ENCODE measurements at regions not wholly inside any gene's neighbourhood (a gene's known extent, or its start where the extent isn't known, plus 50 kb on each side); places are given as distances from the start of the nearest gene placed in this dataset.
A peak's percentile ranks its signal among the peaks of the same experiment; 100 is the strongest.
"Not testable (repeated sequence)": the region's sequence is repeated elsewhere in the genome, so short reads cannot be mapped to it uniquely, and the experiment has no call there.

DNA sequence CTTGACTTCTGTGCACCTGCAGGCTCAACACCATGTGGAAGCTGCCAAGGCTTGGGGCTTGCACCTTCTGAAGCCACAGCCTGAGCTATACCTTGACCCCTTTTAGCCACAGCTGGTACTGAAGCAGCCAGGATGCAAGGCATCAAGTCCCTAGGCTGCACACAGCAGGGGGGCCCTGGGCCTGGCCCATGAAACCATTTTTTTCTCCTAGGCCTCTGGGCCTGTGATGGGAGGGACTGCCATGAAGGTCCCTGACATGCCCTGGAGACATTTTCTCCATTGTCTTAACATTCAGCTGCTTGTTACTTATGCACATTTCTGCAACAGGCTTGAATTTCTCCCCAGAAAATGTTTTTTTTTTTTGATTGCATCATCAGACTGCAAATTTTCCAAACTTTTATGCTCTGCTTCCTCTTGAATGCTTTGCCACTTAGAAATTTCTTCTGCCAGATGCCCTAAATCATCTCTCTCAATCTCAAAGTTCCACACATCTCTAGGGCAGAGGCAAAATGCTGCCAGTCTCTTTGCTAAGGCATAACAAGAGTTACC, 260.2 kb downstream of the SPRY1 start:
- H3K4me1 Mint-ChIP-seq; intact Hi-C loops (cut with micrococcal nuclease); H3K36me3 ChIP-seq (ENCODE audit: insufficient read depth, low read length); H3K4me3 Mint-ChIP-seq; H3K4me1 ChIP-seq (ENCODE audit: insufficient read depth, low read length); DNase-seq; H3K27me3 Mint-ChIP-seq; H3K36me3 Mint-ChIP-seq; H3K27ac ChIP-seq (ENCODE audit: low read depth, low read length); H3K9me3 ChIP-seq (ENCODE audit: control insufficient read depth in 1 of 2, low read length in 2 of 2); H3K27ac Mint-ChIP-seq; CTCF ChIA-PET (ENCODE audit: partially characterized antibody); POLR2A ChIA-PET (ENCODE audit: partially characterized antibody); H3K27me3 ChIP-seq (ENCODE audit: insufficient read depth, low read length); H3K4me3 ChIP-seq (ENCODE audit: low read length in 2 of 2); H3K9me3 Mint-ChIP-seq: not testable (repeated sequence)

DNA sequence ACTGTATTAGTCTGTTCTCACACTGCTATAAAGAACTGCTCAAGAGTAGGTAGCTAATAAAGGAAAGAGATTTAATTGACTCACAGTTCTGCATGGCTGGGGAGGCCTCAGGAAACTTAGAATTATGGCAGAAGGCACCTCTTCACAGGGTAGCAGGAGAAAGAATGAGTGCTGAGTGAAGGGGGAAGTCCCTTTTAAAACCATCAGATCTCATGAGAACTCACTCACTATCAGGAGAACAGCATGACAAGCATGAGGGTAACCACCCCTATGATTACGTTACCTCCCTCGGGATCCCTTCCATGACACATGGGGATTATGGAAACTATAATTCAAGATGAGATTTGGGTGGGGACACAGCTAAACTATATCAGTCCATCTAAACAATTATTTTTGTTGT, 261.0 kb downstream of the SPRY1 start:
- H3K36me3 ChIP-seq (ENCODE audit: insufficient read depth, low read length); H3K4me1 Mint-ChIP-seq; H3K9me3 Mint-ChIP-seq; H3K4me3 ChIP-seq (ENCODE audit: low read length in 2 of 2); H3K27me3 ChIP-seq (ENCODE audit: insufficient read depth, low read length); H3K27ac Mint-ChIP-seq; H3K9me3 ChIP-seq (ENCODE audit: control insufficient read depth in 1 of 2, low read length in 2 of 2); H3K27ac ChIP-seq (ENCODE audit: low read depth, low read length); H3K27me3 Mint-ChIP-seq; H3K4me3 Mint-ChIP-seq; H3K4me1 ChIP-seq (ENCODE audit: insufficient read depth, low read length); POLR2A ChIA-PET (ENCODE audit: partially characterized antibody); H3K36me3 Mint-ChIP-seq; intact Hi-C loops (cut with micrococcal nuclease); DNase-seq: not testable (repeated sequence)
- CTCF ChIA-PET (ENCODE audit: partially characterized antibody): interaction anchor here (1.0 kb wide), 1 partner anchor 264 kb away, joined by 3 read pairs; no protein-coding TSS in a partner anchor

DNA sequence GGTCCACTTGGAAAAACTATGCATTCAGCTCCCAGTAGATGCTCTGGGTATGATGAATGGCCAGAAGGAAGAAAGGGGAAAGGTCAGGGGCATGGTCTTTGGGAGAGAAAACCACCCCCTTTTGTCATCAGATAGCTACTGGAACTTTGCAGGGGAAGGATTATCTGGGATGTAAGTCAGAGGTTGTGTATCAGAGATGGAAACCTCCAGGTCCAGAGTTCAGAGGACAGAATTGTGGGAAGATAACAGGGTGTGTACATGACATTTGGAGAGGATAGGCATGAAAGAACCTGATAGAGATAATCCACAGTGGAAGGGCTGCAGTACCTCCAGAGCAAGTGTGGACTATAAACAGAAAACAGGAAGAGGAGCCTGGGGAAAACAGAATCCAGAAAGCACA, 262.7 kb downstream of the SPRY1 start:
- Histone ChIP-seq H3K9me3 (ENCODE audit: control insufficient read depth in 1 of 2, low read length in 2 of 2) (no peaks in the 10 kb centered on the region), H3K27ac (ENCODE audit: low read depth, low read length) (no peak overlapping the region), H3K4me1 (ENCODE audit: insufficient read depth, low read length) (no peaks in the 10 kb centered on the region), H3K4me3 (ENCODE audit: low read length in 2 of 2) (no peak overlapping the region), H3K36me3 (ENCODE audit: insufficient read depth, low read length) (no peaks in the 10 kb centered on the region), H3K27me3 (ENCODE audit: insufficient read depth, low read length) (no peaks in the 10 kb centered on the region)
- no peak overlapping the region for H3K27ac Mint-ChIP-seq
- H3K9me3 Mint-ChIP-seq: peaks cover 0 to 7% (median 1%) of the 10 kb centered on the region in 8 donors
- intact Hi-C loops (cut with micrococcal nuclease): no loop called here
- POLR2A ChIA-PET (ENCODE audit: partially characterized antibody): no interaction called here
- peaks cover 0 to 5% of the 10 kb centered on the region in 2 donors for H3K36me3 Mint-ChIP-seq
- no peak for DNase-seq
- CTCF ChIA-PET (ENCODE audit: partially characterized antibody): interaction anchor here (1.6 to 4.3 kb wide), 4 partner anchors 15 to 268 kb away, joined by 3 to 37 read pairs (median 16); partner anchors contain the start of gene SPRY1
- H3K4me3 Mint-ChIP-seq: no peak overlapping the region
- H3K4me1 Mint-ChIP-seq: peaks cover 0 to 4% (median 0%) of the 10 kb centered on the region in 4 donors
- H3K27me3 Mint-ChIP-seq: peaks cover 0 to 3% of the 10 kb centered on the region in 2 donors

DNA sequence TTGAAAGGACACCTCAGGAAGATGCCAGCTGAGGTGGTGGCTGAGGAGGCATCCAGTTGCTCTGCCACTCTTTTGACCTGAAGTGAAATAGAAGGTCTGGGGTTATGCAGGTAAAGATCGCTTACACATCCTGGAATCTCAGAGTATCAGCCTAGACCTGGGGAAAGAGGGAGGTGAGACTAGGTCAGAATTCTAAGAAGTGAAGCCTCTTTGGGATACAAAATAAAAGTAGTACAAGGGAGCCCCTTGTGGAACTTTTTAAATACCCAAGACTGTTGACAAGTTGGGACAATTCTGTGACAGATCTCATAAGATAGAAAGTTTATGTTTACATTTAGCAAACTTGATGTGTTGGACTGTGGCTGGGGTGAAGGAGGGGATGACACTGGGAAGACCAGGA, 263.1 kb downstream of the SPRY1 start:
- Histone ChIP-seq H3K27me3 (ENCODE audit: insufficient read depth, low read length) (no peaks in the 10 kb centered on the region), H3K9me3 (ENCODE audit: control insufficient read depth in 1 of 2, low read length in 2 of 2) (no peaks in the 10 kb centered on the region), H3K4me3 (ENCODE audit: low read length in 2 of 2) (no peak overlapping the region), H3K36me3 (ENCODE audit: insufficient read depth, low read length) (no peaks in the 10 kb centered on the region), H3K4me1 (ENCODE audit: insufficient read depth, low read length) (no peaks in the 10 kb centered on the region), H3K27ac (ENCODE audit: low read depth, low read length) (no peak overlapping the region)
- Mint-ChIP-seq H3K4me3 (no peak overlapping the region), H3K27me3 (peaks cover 0 to 3% of the 10 kb centered on the region in 2 donors), H3K9me3 (peaks cover 0 to 7% (median 1%) of the 10 kb centered on the region in 8 donors), H3K4me1 (peaks cover 0 to 4% (median 0%) of the 10 kb centered on the region in 4 donors), H3K36me3 (peaks cover 0 to 5% of the 10 kb centered on the region in 2 donors), H3K27ac (no peak overlapping the region)
- ChIA-PET POLR2A (ENCODE audit: partially characterized antibody) (no interaction called here), CTCF (ENCODE audit: partially characterized antibody) (interaction anchor here (1.1 to 4.3 kb wide), 7 partner anchors 9 to 271 kb away, joined by 3 to 37 read pairs (median 13); partner anchors contain the start of gene SPRY1)
- intact Hi-C loops (cut with micrococcal nuclease): loop anchor here (2.0 kb wide), 1 partner anchor 557 kb away; no protein-coding TSS in a partner anchor
- DNase-seq: peak in 1 of 5 donors; percentile 5

DNA sequence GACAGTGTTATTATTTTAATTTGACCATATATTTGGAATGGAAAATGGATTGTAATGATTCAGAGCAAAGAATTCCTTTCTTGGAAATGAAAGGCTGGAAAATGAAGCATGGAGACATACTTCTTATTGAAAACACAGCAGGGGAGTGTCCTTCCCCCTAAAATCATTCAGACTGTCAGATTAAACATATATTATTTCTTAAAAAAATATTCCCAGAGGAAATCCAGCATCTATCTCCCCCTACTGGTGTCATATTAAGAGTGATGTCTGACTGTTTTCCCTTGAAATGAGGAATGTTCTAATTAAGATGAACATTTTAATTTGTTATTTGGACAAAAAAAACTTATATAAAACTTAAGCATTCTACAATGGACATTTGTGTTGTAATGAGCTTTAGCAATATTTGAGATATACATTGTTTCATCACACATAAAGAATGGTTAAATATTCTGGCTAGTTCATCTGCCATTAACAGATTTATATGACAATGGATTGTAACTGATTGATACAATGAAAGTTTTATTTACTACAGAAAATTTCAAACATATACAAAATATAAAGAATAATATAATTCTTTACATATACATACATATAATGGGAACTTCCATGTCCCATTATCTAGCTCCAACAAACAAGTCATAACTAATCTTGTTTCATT, 264.6 kb downstream of the SPRY1 start:
- Histone ChIP-seq H3K9me3 (ENCODE audit: control insufficient read depth in 1 of 2, low read length in 2 of 2) (no peaks in the 10 kb centered on the region), H3K36me3 (ENCODE audit: insufficient read depth, low read length) (no peaks in the 10 kb centered on the region), H3K27ac (ENCODE audit: low read depth, low read length) (no peak overlapping the region), H3K4me3 (ENCODE audit: low read length in 2 of 2) (no peak overlapping the region), H3K27me3 (ENCODE audit: insufficient read depth, low read length) (no peaks in the 10 kb centered on the region), H3K4me1 (ENCODE audit: insufficient read depth, low read length) (no peaks in the 10 kb centered on the region)
- peaks cover 0 to 4% (median 0%) of the 10 kb centered on the region in 4 donors for H3K4me1 Mint-ChIP-seq
- H3K4me3 Mint-ChIP-seq: no peak overlapping the region
- ChIA-PET CTCF (ENCODE audit: partially characterized antibody) (interaction anchor here (1.4 to 4.3 kb wide), 5 partner anchors 43 to 273 kb away, joined by 3 to 37 read pairs (median 14); partner anchors contain the start of gene SPRY1), POLR2A (ENCODE audit: partially characterized antibody) (interaction anchor here (0.7 kb wide), 1 partner anchor 167 kb away, joined by 4 read pairs; no protein-coding TSS in a partner anchor)
- peaks cover 0 to 5% of the 10 kb centered on the region in 2 donors for H3K36me3 Mint-ChIP-seq
- intact Hi-C loops (cut with micrococcal nuclease): loop anchor here (1.0 to 2.0 kb wide), 4 partner anchors 97 to 558 kb away; no protein-coding TSS in a partner anchor
- H3K9me3 Mint-ChIP-seq: peaks cover 0 to 7% (median under 1%) of the 10 kb centered on the region in 8 donors
- peak in 2 of 5 donors; percentile 5 to 6 for DNase-seq
- peaks cover 2 to 4% of the 10 kb centered on the region in 2 donors for H3K27me3 Mint-ChIP-seq
- no peak overlapping the region for H3K27ac Mint-ChIP-seq

DNA sequence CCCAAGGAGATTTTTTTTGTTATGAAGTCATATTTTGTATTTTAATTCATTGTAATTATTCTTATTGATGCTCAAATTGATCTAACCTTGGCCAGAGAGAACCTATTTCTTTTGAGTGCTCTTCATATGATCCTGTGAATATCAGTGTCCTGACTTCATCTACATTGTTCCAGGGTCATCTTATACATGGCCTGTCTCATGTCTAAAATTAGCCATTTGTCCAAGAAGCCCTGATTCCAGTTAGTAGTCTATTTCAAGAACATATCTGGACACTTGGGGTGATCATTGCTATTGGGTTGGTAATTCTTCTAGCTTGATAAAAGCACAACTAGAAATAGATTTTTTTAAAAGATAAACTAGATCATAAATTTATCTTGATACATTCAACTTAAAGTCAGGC, 266.2 kb downstream of the SPRY1 start:
- Histone ChIP-seq H3K27ac (ENCODE audit: low read depth, low read length) (no peak overlapping the region), H3K9me3 (ENCODE audit: control insufficient read depth in 1 of 2, low read length in 2 of 2) (no peaks in the 10 kb centered on the region), H3K27me3 (ENCODE audit: insufficient read depth, low read length) (no peaks in the 10 kb centered on the region), H3K4me3 (ENCODE audit: low read length in 2 of 2) (no peak overlapping the region), H3K4me1 (ENCODE audit: insufficient read depth, low read length) (no peaks in the 10 kb centered on the region), H3K36me3 (ENCODE audit: insufficient read depth, low read length) (no peaks in the 10 kb centered on the region)
- Mint-ChIP-seq H3K9me3 (peaks cover 0 to 1% (median 0%) of the 10 kb centered on the region in 8 donors), H3K4me1 (peaks cover 0 to 4% (median 0%) of the 10 kb centered on the region in 4 donors), H3K36me3 (no peaks in the 10 kb centered on the region), H3K27me3 (peaks cover 2 to 5% of the 10 kb centered on the region in 2 donors), H3K4me3 (no peak overlapping the region), H3K27ac (no peak overlapping the region)
- no peak for DNase-seq
- ChIA-PET POLR2A (ENCODE audit: partially characterized antibody) (no interaction called here), CTCF (ENCODE audit: partially characterized antibody) (interaction anchor here (4.3 kb wide), 1 partner anchor 99 kb away, joined by 37 read pairs; no protein-coding TSS in a partner anchor)
- intact Hi-C loops (cut with micrococcal nuclease): no loop called here

DNA sequence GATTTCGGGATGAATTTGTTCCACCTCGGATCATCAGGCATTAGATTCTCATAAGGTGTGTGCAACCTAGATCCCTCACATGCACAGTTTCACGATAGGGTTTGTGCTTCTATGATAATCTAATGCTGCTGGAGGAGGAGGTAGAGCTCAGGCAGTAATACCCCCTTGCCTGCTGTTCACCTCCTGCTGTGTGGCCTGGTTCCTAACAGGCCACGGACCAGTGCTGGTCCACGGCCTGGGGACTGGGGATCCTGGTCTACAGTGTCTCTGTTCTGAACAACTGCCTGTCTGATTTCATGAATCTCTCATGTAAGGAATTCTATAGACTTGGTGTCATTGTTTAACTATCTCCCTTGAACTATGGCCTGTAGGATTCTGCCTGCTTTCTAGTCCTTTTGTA, 269.9 kb downstream of the SPRY1 start:
- ChIA-PET POLR2A (ENCODE audit: partially characterized antibody) (no interaction called here), CTCF (ENCODE audit: partially characterized antibody) (no interaction called here)
- Histone ChIP-seq H3K9me3 (ENCODE audit: control insufficient read depth in 1 of 2, low read length in 2 of 2) (no peaks in the 10 kb centered on the region), H3K27ac (ENCODE audit: low read depth, low read length) (no peak overlapping the region), H3K27me3 (ENCODE audit: insufficient read depth, low read length) (no peaks in the 10 kb centered on the region), H3K4me3 (ENCODE audit: low read length in 2 of 2) (no peak overlapping the region), H3K4me1 (ENCODE audit: insufficient read depth, low read length) (no peaks in the 10 kb centered on the region), H3K36me3 (ENCODE audit: insufficient read depth, low read length) (no peaks in the 10 kb centered on the region)
- Mint-ChIP-seq H3K4me3 (no peak overlapping the region), H3K9me3 (no peaks in the 10 kb centered on the region), H3K27ac (no peak overlapping the region), H3K4me1 (peaks cover 0 to 5% (median under 1%) of the 10 kb centered on the region in 4 donors), H3K36me3 (no peaks in the 10 kb centered on the region), H3K27me3 (peaks cover 2 to 4% of the 10 kb centered on the region in 2 donors)
- DNase-seq: no peak
- intact Hi-C loops (cut with micrococcal nuclease): no loop called here
